GM10266 (cell line): ENCODE measurements at regions not wholly inside any gene's neighbourhood (a gene's known extent, or its start where the extent isn't known, plus 50 kb on each side); places are given as distances from the start of the nearest gene placed in this dataset.

ENCODE experiments used
- DNase-seq: peaks from one replicate; pipeline ENCODE4 v3.0.0; 2012; ENCODE audit errors: extremely low spot score
- TF ChIP-seq, protein P1 (sequence below): IDR thresholded peaks from 2 replicates; pipeline ENCODE4 v1.5.1; 2012; ENCODE audit warnings: mild to moderate bottlenecking, low read depth; ENCODE audit not compliant: control insufficient read depth, insufficient read depth; ENCODE audit errors: missing control alignments

DNA sequence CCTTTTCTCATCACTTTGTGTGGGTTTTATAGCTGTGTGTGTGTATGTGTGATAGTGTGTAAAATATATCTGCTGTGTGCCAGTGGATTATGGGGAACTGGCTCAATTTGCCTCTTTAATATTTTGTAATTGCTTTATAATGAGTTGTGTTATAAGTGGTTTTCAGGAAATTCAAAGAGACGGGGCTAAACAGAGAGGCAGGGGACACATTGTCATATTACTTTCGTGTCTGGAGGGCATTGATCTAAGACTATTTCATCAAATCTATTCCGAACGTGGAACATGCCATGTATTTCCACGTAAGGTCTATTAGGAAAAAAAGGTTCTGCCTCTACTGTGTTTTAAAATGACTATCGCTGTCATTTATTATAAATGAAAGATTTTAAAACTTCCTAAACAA lies 793.2 kb upstream of the TMEM132C start:
- no peak for DNase-seq
- TF ChIP-seq, protein P1, sequence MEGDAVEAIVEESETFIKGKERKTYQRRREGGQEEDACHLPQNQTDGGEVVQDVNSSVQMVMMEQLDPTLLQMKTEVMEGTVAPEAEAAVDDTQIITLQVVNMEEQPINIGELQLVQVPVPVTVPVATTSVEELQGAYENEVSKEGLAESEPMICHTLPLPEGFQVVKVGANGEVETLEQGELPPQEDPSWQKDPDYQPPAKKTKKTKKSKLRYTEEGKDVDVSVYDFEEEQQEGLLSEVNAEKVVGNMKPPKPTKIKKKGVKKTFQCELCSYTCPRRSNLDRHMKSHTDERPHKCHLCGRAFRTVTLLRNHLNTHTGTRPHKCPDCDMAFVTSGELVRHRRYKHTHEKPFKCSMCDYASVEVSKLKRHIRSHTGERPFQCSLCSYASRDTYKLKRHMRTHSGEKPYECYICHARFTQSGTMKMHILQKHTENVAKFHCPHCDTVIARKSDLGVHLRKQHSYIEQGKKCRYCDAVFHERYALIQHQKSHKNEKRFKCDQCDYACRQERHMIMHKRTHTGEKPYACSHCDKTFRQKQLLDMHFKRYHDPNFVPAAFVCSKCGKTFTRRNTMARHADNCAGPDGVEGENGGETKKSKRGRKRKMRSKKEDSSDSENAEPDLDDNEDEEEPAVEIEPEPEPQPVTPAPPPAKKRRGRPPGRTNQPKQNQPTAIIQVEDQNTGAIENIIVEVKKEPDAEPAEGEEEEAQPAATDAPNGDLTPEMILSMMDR, result no peak

DNA sequence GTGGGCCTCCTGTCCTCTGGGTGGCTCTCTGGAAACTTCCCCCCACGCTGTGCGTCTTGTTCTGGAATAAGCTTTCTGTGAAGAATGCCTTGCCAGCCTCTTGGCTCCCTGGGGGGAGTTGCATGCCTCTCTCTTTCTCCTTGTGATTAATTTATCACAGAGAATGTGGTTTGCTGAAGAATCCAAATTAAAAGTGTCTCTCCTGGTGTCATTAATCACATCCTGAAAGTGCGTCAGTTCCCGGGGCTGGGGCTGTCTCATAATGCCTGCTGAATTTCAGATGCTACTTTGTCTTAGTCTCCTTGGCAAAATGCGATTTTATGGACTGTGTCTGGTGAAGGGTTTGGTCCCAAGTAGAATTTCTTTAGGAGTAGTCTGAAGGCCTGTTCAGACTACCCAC lies 787.7 kb upstream of the TMEM132C start:
- DNase-seq, result no peak
- TF ChIP-seq, protein P1, result no peak

DNA sequence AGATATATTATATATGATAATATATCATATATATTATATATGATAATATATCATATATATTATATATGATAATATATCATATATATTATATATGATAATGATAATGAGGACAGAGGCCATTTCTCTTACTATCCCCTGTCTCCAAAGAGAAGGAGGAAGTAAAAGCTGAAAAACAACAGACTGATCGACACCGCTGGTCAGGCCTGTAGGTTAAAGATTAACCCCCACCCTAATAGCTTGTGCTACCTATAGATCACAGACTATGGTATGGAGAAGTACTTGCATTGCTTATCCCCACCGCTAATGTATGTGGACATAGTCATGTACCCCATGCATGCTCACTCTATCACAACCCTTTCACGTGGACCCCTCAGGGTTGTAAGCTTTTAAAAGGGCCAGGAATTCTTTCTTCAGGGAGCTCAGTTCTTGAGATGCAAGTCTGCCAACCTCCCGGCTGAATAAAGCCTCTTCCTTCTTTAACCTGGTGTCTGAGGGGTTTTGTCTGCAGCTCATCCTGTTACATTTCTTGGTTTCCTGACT lies 786.1 kb upstream of the TMEM132C start:
- TF ChIP-seq, protein P1, result no peak
- no peak for DNase-seq

DNA sequence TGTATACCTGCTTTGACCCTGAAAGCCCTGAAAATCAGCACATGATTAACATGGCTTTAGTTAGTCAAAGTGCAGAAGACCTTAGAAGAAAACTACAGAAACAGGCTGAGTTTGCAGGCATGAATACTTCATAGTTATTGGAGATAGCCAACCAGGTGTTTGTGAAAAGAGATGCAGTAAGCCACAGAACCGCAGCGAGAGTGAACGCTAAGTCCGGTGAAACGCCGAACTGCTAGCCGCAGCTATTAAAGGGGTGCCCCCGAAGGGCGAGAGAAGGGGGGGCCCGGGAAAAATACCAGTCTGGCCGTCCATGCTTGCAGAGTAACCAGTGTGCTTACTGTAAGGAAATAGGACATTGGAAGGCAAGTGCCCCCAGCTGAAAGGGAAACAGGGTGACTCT lies 784.0 kb upstream of the TMEM132C start:
- no peak for DNase-seq
- TF ChIP-seq, protein P1, result no peak

DNA sequence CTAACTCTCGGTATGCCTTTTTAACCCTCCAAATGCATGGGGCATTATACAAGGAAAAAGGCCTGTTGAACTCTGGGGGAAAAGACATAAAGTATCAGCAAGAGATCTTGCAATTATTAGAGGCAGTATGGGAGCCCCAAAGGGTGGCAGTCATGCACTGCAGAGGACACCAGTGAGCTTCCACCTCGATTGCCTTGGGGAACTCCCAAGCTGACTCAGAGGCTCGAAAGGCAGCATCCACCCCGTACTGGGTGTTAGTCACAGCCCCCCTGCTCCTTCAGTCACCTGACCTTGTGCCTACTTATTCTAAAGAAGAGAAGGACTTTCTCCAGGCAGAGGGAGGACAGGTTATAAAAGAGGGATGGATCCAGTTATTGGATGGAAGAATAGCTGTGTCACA lies 781.4 kb upstream of the TMEM132C start:
- no peak for DNase-seq
- TF ChIP-seq, protein P1, result no peak

DNA sequence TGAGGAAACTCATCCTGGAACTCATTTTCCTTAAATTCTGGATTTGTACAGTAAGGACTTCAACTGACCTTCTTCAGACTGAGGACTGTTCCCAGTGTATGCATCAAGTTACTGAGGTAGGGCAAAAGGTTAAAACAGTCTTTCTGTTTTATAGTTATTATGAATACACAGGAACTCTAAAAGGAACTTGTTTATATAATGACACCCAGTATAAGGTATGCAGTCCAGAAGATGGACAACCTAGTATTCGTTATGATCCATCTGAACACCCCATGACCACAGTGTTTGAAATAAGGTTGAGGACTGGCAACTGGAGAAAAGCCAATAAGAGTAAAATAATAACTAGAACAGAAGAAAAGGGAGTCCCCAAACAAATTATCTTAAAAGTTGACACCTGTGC lies 779.9 kb upstream of the TMEM132C start:
- no peak for DNase-seq
- TF ChIP-seq, protein P1, result no peak

DNA sequence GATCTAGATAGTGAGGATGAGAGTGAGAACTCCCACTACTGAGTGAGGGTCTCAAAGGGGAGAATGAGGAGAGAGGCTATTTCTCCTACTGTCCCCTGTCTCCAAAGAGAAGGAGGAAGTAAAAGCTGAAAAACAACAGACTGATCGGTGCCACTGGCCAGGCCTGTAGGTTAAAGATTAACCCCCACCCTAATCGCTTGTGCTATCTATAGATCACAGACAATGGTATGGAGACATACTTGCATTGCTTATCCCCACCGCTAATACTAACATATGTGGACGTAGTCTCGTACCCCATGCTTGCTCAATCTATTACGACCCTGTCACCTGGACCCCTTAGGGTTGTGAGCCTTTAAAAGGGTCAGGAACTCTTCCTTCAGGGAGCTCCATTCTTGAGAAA lies 777.9 kb upstream of the TMEM132C start:
- TF ChIP-seq, protein P1, result no peak
- DNase-seq, result no peak
